ENCODE measurements at regions not wholly inside any gene's neighbourhood (a gene's known extent, or its start where the extent isn't known, plus 50 kb on each side); places are given as distances from the start of the nearest gene placed in this dataset.

- Histone ChIP-seq H3K27me3 (ENCODE audit: control insufficient read depth, insufficient read depth, low read length) (no peaks in the 10 kb centered on the region), H3K27ac (ENCODE audit: insufficient read depth, low read length) (no peak overlapping the region), H3K9me3 (ENCODE audit: control insufficient read depth, insufficient read depth, low read depth, low read length) (no peaks in the 10 kb centered on the region), H4K20me1 (ENCODE audit: control insufficient read depth, extremely low read depth, insufficient read depth, low read length) (no peaks in the 10 kb centered on the region), H3K9ac (ENCODE audit: insufficient read depth, low read length) (no peak overlapping the region), H3K4me1 (ENCODE audit: control insufficient read depth, extremely low read depth, insufficient read depth, low read length) (peaks cover 2% of the 10 kb centered on the region), H2AFZ (ENCODE audit: low read length) (no peak overlapping the region), H3K36me3 (ENCODE audit: control insufficient read depth, insufficient read depth, low read length) (no peaks in the 10 kb centered on the region), H3K4me2 (ENCODE audit: extremely low read depth, insufficient read depth, low read length) (no peak overlapping the region), H3K79me2 (ENCODE audit: control insufficient read depth, insufficient read depth, low read length) (no peaks in the 10 kb centered on the region), H3K4me3 (replicated peaks in 1 of 4; ENCODE audit: control extremely low read depth in 1 of 4, insufficient read depth in 1 of 4, low read depth in 3 of 4, low read length in 4 of 4) (no peak overlapping the region)
- DNase-seq (ENCODE audit: low read depth in 2 of 2) = peak; percentile 71 to 94
- TF ChIP-seq CTCF (conservative IDR thresholded peaks at IDR 0.05 in 1 of 2, IDR thresholded peaks at IDR 0.05 in 1 of 2; ENCODE audit: low read depth in 1 of 2, low read length in 2 of 2) = no peak
- TF ChIP-seq EZH2 (IDR thresholded peaks at IDR 0.05; ENCODE audit: low read length, missing control alignments) = no peak
These were observed 405.0 kb downstream of the COG6 start for GRCh38 chr13:40060296-40061007.

GRCh38 chr13:40061466-40062450 is 406.3 kb downstream of the COG6 start:
- H3K9ac ChIP-seq (ENCODE audit: insufficient read depth, low read length) = no peak overlapping the region
- H4K20me1 ChIP-seq (ENCODE audit: control insufficient read depth, extremely low read depth, insufficient read depth, low read length) = no peaks in the 10 kb centered on the region
- no peaks in the 10 kb centered on the region for H3K36me3 ChIP-seq (ENCODE audit: control insufficient read depth, insufficient read depth, low read length)
- no peak overlapping the region for H3K27ac ChIP-seq (ENCODE audit: insufficient read depth, low read length)
- H3K4me2 ChIP-seq (ENCODE audit: extremely low read depth, insufficient read depth, low read length) = no peak overlapping the region
- no peaks in the 10 kb centered on the region for H3K79me2 ChIP-seq (ENCODE audit: control insufficient read depth, insufficient read depth, low read length)
- no peak overlapping the region for H3K4me3 ChIP-seq (replicated peaks in 1 of 4; ENCODE audit: control extremely low read depth in 1 of 4, insufficient read depth in 1 of 4, low read depth in 3 of 4, low read length in 4 of 4)
- no peak overlapping the region for H2AFZ ChIP-seq (ENCODE audit: low read length)
- peak in 1 of 2 donors; percentile 76 for DNase-seq (ENCODE audit: low read depth in 2 of 2)
- H3K9me3 ChIP-seq (ENCODE audit: control insufficient read depth, insufficient read depth, low read depth, low read length) = no peaks in the 10 kb centered on the region
- TF ChIP-seq EZH2 (IDR thresholded peaks at IDR 0.05; ENCODE audit: low read length, missing control alignments) (no peak), CTCF (conservative IDR thresholded peaks at IDR 0.05 in 1 of 2, IDR thresholded peaks at IDR 0.05 in 1 of 2; ENCODE audit: low read depth in 1 of 2, low read length in 2 of 2) (no peak)
- H3K27me3 ChIP-seq (ENCODE audit: control insufficient read depth, insufficient read depth, low read length) = no peaks in the 10 kb centered on the region
- peaks cover 2% of the 10 kb centered on the region for H3K4me1 ChIP-seq (ENCODE audit: control insufficient read depth, extremely low read depth, insufficient read depth, low read length)

GRCh38 chr13:40063278-40063698 is 407.8 kb downstream of the COG6 start:
- Histone ChIP-seq H3K79me2 (ENCODE audit: control insufficient read depth, insufficient read depth, low read length) (no peaks in the 10 kb centered on the region), H3K4me3 (replicated peaks in 1 of 4; ENCODE audit: control extremely low read depth in 1 of 4, insufficient read depth in 1 of 4, low read depth in 3 of 4, low read length in 4 of 4) (no peak overlapping the region), H4K20me1 (ENCODE audit: control insufficient read depth, extremely low read depth, insufficient read depth, low read length) (no peaks in the 10 kb centered on the region), H3K9me3 (ENCODE audit: control insufficient read depth, insufficient read depth, low read depth, low read length) (no peaks in the 10 kb centered on the region), H3K4me1 (ENCODE audit: control insufficient read depth, extremely low read depth, insufficient read depth, low read length) (peaks cover 2% of the 10 kb centered on the region), H3K27ac (ENCODE audit: insufficient read depth, low read length) (no peak overlapping the region), H3K9ac (ENCODE audit: insufficient read depth, low read length) (no peak overlapping the region), H2AFZ (ENCODE audit: low read length) (no peak overlapping the region), H3K4me2 (ENCODE audit: extremely low read depth, insufficient read depth, low read length) (no peak overlapping the region), H3K36me3 (ENCODE audit: control insufficient read depth, insufficient read depth, low read length) (no peaks in the 10 kb centered on the region), H3K27me3 (ENCODE audit: control insufficient read depth, insufficient read depth, low read length) (no peaks in the 10 kb centered on the region)
- TF ChIP-seq EZH2 (IDR thresholded peaks at IDR 0.05; ENCODE audit: low read length, missing control alignments) (no peak), CTCF (conservative IDR thresholded peaks at IDR 0.05 in 1 of 2, IDR thresholded peaks at IDR 0.05 in 1 of 2; ENCODE audit: low read depth in 1 of 2, low read length in 2 of 2) (no peak)
- DNase-seq (ENCODE audit: low read depth in 2 of 2) = peak in 1 of 2 donors; percentile 41

All from fibroblast of lung (primary cell).